A673 (cell line): ENCODE measurements at regions not wholly inside any gene's neighbourhood (a gene's known extent, or its start where the extent isn't known, plus 50 kb on each side); places are given as distances from the start of the nearest gene placed in this dataset.

Experiments
- EZH2 ChIP-seq: fragments of 200-600 bp; sonication (generic); IDR thresholded peaks from 2 replicates; pipeline ENCODE4 v1.6.1; 2017; ENCODE audit warnings: borderline replicate concordance, low read depth, mild to moderate bottlenecking, mixed read lengths, antibody characterized with exemption, low read length; ENCODE audit not compliant: poor library complexity, severe bottlenecking
- TF ChIP-seq, protein P1 (sequence below): fragments of 300-800, 200-600 bp; sonication (generic); conservative IDR thresholded peaks from 2 replicates; pipeline ENCODE4 v1.5.1; 2017; ENCODE audit warnings: low read depth, mild to moderate bottlenecking, antibody characterized with exemption, low read length, moderate library complexity, mixed read lengths

DNA sequence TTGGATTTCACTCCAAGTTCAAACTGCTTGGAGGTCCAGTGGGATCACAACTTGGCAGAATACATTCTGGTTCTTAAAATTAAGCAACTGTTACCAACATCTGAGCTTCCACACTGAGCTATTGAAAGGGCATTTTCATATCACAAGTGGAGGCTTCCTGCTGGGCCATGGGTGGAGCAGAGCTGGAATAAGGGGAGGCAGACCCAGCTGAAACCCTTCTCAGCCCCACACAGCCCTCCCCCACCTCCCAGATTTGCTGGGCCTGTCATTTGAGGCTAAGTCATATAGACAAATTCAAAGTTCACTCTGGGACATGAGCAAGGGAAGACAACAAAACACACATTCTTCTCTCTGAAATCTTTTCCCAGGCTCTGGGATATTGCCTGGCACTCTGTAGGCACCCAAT is 79.9 kb downstream of the ACTL7B start:
- TF ChIP-seq, protein P1, sequence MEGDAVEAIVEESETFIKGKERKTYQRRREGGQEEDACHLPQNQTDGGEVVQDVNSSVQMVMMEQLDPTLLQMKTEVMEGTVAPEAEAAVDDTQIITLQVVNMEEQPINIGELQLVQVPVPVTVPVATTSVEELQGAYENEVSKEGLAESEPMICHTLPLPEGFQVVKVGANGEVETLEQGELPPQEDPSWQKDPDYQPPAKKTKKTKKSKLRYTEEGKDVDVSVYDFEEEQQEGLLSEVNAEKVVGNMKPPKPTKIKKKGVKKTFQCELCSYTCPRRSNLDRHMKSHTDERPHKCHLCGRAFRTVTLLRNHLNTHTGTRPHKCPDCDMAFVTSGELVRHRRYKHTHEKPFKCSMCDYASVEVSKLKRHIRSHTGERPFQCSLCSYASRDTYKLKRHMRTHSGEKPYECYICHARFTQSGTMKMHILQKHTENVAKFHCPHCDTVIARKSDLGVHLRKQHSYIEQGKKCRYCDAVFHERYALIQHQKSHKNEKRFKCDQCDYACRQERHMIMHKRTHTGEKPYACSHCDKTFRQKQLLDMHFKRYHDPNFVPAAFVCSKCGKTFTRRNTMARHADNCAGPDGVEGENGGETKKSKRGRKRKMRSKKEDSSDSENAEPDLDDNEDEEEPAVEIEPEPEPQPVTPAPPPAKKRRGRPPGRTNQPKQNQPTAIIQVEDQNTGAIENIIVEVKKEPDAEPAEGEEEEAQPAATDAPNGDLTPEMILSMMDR: no peak
- TF ChIP-seq EZH2: no peak
